HepG2 (cell line): ENCODE measurements at regions not wholly inside any gene's neighbourhood (a gene's known extent, or its start where the extent isn't known, plus 50 kb on each side); places are given as distances from the start of the nearest gene placed in this dataset.

Experiments used
- ATAC-seq: fragments of 200-7000 bp; cut with Tn5 transposase; 3 replicates; pipeline ENCODE4 v1.9.1; 2020; ENCODE audit warnings: mild to moderate bottlenecking, moderate library complexity
- BruUV-seq: library from RNA; stranded (reverse); fragments of 400-500 nt; replicated peaks from 2 replicates; lab custom pipeline; 2021; lab: Mats Ljungman, UMichigan
- CTCF ChIA-PET: fragments of 300-600 bp; formaldehyde crosslinking; extraction: SDS; loops from one replicate; lab custom pipeline; 2021; ENCODE audit warnings: low total read pairs, inconsistent platforms, low intra/inter-chr PET ratio; lab: Yijun Ruan, JAX
- POLR2A ChIA-PET: fragments of 350-600 bp; sonication (Branson Sonifier 250); formaldehyde crosslinking; loops from one replicate; lab custom pipeline; 2020; ENCODE audit warnings: antibody characterized with exemption, inconsistent platforms; lab: Yijun Ruan, JAX
- DNase-seq: peaks from one replicate; pipeline ENCODE4 v3.0.0-alpha.2; 2015; ENCODE audit warnings: low spot score
- FAIRE-seq: peaks from 3 replicates; lab custom pipeline; 2011; peaks lifted over from hg19 to GRCh38; lab: Jason Lieb, UNC
- H2AFZ ChIP-seq: one replicate; pipeline ENCODE4 v1.6.1; 2011; ENCODE audit warnings: low read length, inconsistent platforms
- H3K27ac ChIP-seq: fragments of 300-600 bp; 3 replicates; pipeline ENCODE4 v1.8.0; 2011; ENCODE audit warnings: mixed run types, mild to moderate bottlenecking, mixed read lengths, low read length, inconsistent platforms; ENCODE audit not compliant: insufficient read depth; ENCODE audit errors: extremely low read length
- H3K27me3 ChIP-seq, 2 experiments: fragments of 200-600 bp in 1 of 2; 2 replicates in 1 of 2; 3 replicates in 1 of 2; pipeline versions ENCODE4 v1.6.0 to v1.8.0; 2011; ENCODE audit warnings: low read length in 2 of 2, mild to moderate bottlenecking in 2 of 2, moderate library complexity in 2 of 2, inconsistent platforms in 1 of 2; ENCODE audit not compliant: insufficient read depth in 2 of 2, control insufficient read depth in 1 of 2
- H3K36me3 ChIP-seq, 2 experiments: fragments of 200-600 bp in 1 of 2; replicated peaks in 1 of 2; 2 replicates in 1 of 2; 3 replicates in 1 of 2; pipeline versions ENCODE4 v1.5.1 to v1.8.0; 2011; ENCODE audit warnings: low read length in 2 of 2, inconsistent platforms in 1 of 2; ENCODE audit not compliant: insufficient read depth in 2 of 2, control insufficient read depth in 1 of 2
- H3K4me1 ChIP-seq: 2 replicates; pipeline ENCODE4 v1.5.1; 2012; ENCODE audit warnings: low read length, inconsistent platforms; ENCODE audit not compliant: insufficient read depth
- H3K4me2 ChIP-seq: 2 replicates; pipeline ENCODE4 v1.6.0; 2011; ENCODE audit warnings: low read depth, low read length, inconsistent platforms
- H3K4me3 ChIP-seq, 3 experiments: fragments of 200-600 bp in 1 of 3; sonication (generic), shearing (Covaris generic) in 1 of 3; replicated peaks in 1 of 3; 2 replicates each; pipeline ENCODE4 v1.5.1; 2011 to 2016; ENCODE audit warnings: low read length in 3 of 3, inconsistent platforms in 2 of 3, low read depth in 2 of 3, mild to moderate bottlenecking in 2 of 3, control low read depth in 1 of 3, mixed read lengths in 1 of 3; ENCODE audit not compliant: insufficient read depth in 1 of 3
- H3K79me2 ChIP-seq: one replicate; pipeline ENCODE4 v1.6.1; 2011; ENCODE audit warnings: low read length, inconsistent platforms; ENCODE audit not compliant: insufficient read depth
- H3K9ac ChIP-seq: 2 replicates; pipeline ENCODE4 v1.6.0; 2011; ENCODE audit warnings: mild to moderate bottlenecking, low read depth, low read length, inconsistent platforms; ENCODE audit not compliant: insufficient read depth
- H3K9me3 ChIP-seq: 2 replicates; pipeline ENCODE4 v1.5.1; 2012; ENCODE audit warnings: mild to moderate bottlenecking, low read length
- H4K20me1 ChIP-seq: 2 replicates; pipeline ENCODE4 v1.6.0; 2011; ENCODE audit warnings: inconsistent platforms, mild to moderate bottlenecking, low read length, moderate library complexity; ENCODE audit not compliant: insufficient read depth
- CEBPG ChIP-seq: IDR thresholded peaks from 2 replicates; pipeline ENCODE4 v1.6.1; 2016
- HNRNPUL1 ChIP-seq: fragments of 200-400 bp; formaldehyde crosslinking; IDR thresholded peaks from 2 replicates; pipeline ENCODE4 v1.6.1; 2017; ENCODE audit warnings: low read depth, mild to moderate bottlenecking, low read length, moderate library complexity
- KDM2A ChIP-seq: sonication (generic); formaldehyde crosslinking; IDR thresholded peaks from 2 replicates; pipeline ENCODE4 v1.4.0; 2020; ENCODE audit warnings: low read depth, missing genetic modification reagents, borderline replicate concordance
- NFATC3 ChIP-seq: sonication (generic); formaldehyde crosslinking; IDR thresholded peaks from 2 replicates; pipeline ENCODE4 v1.5.1; 2020; ENCODE audit warnings: mild to moderate bottlenecking, missing genetic modification reagents
- NFE2L1 ChIP-seq: sonication (generic); formaldehyde crosslinking; IDR thresholded peaks from 2 replicates; pipeline ENCODE4 v1.4.0; 2020; ENCODE audit warnings: missing genetic modification reagents, mild to moderate bottlenecking, borderline replicate concordance
- RNF2 ChIP-seq: fragments of 450-650 bp; conservative IDR thresholded peaks from 2 replicates; pipeline ENCODE4 v1.6.1; 2016; ENCODE audit warnings: low read depth
- TMF1 ChIP-seq: sonication (generic); formaldehyde crosslinking; IDR thresholded peaks from 2 replicates; pipeline ENCODE4 v1.8.1; 2022; ENCODE audit warnings: low read depth, missing genetic modification reagents
- ZNF382 ChIP-seq: sonication (generic); formaldehyde crosslinking; IDR thresholded peaks from 2 replicates; pipeline ENCODE4 v1.5.0; 2020; ENCODE audit warnings: missing genetic modification reagents, mild to moderate bottlenecking, borderline replicate concordance
- WGBS: methylation state at CpG from one replicate; pipeline ENCODE4 v1.1.6; 2017; ENCODE audit warnings: low lambda C conversion rate; 5-methylcytosine and 5-hydroxymethylcytosine counted together
- in situ Hi-C: cut with HindIII; loops from 2 replicates; pipeline ENCODE4 v1.10.0; 2017; ENCODE audit warnings: low pct_unique_long_range_greater_than_20kb; ENCODE audit not compliant: extremely low pct_ligation_motif_present
- intact Hi-C: fragments of 100-400 bp; cut with micrococcal nuclease; formaldehyde crosslinking; loops from one replicate; pipeline ENCODE4 v1.10.0; 2022; ENCODE audit not compliant: unreplicated experiment
- TF ChIP-seq, protein P1 (sequence below): sonication (generic); formaldehyde crosslinking; IDR thresholded peaks from 2 replicates; pipeline ENCODE4 v1.5.0; 2020; ENCODE audit warnings: mild to moderate bottlenecking, missing genetic modification reagents
- TF ChIP-seq, protein P2 (sequence below): sonication (generic); formaldehyde crosslinking; IDR thresholded peaks from 2 replicates; pipeline ENCODE4 v1.8.1; 2022; ENCODE audit warnings: mild to moderate bottlenecking, missing genetic modification reagents

DNA sequence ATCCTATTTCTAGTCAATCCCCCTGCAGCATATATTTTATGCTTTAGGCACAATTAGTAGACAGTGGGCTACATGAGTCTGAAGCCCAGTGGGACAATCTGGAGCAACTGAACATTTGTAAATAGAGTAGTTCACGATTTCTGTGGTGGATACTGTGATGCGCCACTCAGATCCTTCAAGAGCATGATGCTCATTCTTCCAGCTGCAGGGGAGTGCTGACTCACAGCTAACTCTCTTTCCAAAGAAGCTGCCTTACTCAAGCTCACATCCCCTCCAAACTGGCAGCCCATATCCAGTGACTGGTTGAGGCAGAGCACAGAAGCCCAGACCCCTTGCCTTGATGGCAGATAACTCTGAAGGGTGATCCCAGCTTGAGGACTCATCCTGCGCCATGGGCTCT is 224.2 kb upstream of the EEA1 start:
- no peak for FAIRE-seq
- ChIA-PET CTCF (no interaction called here), POLR2A (no interaction called here)
- Histone ChIP-seq H2AFZ (no peak overlapping the region), H4K20me1 (no peaks in the 10 kb centered on the region), H3K27ac (no peak overlapping the region), H3K27me3 (peaks cover 0 to 2% of the 10 kb centered on the region in 2 experiments; a peak in 1 of 5 replicates), H3K4me3 (no peak overlapping the region), H3K9ac (no peak overlapping the region), H3K9me3 (no peaks in the 10 kb centered on the region), H3K36me3 (no peaks in the 10 kb centered on the region), H3K79me2 (no peaks in the 10 kb centered on the region), H3K4me2 (no peak overlapping the region), H3K4me1 (peaks cover 37% of the 10 kb centered on the region)
- WGBS, result 71% methylated on average over 3 of the region's 3 CpGs
- no peak for DNase-seq
- TF ChIP-seq CEBPG (CRISPR knock-in tag), result no peak
- TF ChIP-seq KDM2A (CRISPR knock-in tag), result no peak
- TF ChIP-seq, protein P1, sequence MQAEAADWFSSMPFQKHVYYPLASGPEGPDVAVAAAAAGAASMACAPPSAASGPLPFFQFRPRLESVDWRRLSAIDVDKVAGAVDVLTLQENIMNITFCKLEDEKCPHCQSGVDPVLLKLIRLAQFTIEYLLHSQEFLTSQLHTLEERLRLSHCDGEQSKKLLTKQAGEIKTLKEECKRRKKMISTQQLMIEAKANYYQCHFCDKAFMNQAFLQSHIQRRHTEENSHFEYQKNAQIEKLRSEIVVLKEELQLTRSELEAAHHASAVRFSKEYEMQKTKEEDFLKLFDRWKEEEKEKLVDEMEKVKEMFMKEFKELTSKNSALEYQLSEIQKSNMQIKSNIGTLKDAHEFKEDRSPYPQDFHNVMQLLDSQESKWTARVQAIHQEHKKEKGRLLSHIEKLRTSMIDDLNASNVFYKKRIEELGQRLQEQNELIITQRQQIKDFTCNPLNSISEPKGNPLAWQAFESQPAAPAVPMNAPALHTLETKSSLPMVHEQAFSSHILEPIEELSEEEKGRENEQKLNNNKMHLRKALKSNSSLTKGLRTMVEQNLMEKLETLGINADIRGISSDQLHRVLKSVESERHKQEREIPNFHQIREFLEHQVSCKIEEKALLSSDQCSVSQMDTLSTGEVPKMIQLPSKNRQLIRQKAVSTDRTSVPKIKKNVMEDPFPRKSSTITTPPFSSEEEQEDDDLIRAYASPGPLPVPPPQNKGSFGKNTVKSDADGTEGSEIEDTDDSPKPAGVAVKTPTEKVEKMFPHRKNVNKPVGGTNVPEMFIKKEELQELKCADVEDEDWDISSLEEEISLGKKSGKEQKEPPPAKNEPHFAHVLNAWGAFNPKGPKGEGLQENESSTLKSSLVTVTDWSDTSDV (CRISPR knock-in tag), result no peak
- no peak for TF ChIP-seq NFE2L1
- TF ChIP-seq ZNF382, result no peak
- TF ChIP-seq RNF2, result no peak
- no peak for TF ChIP-seq TMF1 (CRISPR knock-in tag)
- TF ChIP-seq, protein P2, sequence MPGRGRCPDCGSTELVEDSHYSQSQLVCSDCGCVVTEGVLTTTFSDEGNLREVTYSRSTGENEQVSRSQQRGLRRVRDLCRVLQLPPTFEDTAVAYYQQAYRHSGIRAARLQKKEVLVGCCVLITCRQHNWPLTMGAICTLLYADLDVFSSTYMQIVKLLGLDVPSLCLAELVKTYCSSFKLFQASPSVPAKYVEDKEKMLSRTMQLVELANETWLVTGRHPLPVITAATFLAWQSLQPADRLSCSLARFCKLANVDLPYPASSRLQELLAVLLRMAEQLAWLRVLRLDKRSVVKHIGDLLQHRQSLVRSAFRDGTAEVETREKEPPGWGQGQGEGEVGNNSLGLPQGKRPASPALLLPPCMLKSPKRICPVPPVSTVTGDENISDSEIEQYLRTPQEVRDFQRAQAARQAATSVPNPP, result no peak
- no peak for TF ChIP-seq HNRNPUL1
- TF ChIP-seq NFATC3 (CRISPR knock-in tag), result no peak
- in situ Hi-C loops (no loop called here), intact Hi-C loops (no loop called here)
- no peak for ATAC-seq
- BruUV-seq, result no TSS peak
